Endothelial cell of umbilical vein (primary cell): ENCODE measurements at regions not wholly inside any gene's neighbourhood (a gene's known extent, or its start where the extent isn't known, plus 50 kb on each side); places are given as distances from the start of the nearest gene placed in this dataset.

ENCODE experiments used
- BruUV-seq: library from RNA; stranded (reverse); fragments of 400-500 nt; replicated peaks from 2 replicates; lab custom pipeline; 2021; lab: Mats Ljungman, UMichigan
- CTCF ChIA-PET: fragments of 300-600, 350-600 bp; sonication (Branson Sonifier 250); formaldehyde crosslinking; loops from one replicate; lab custom pipeline; 2021; ENCODE audit warnings: antibody characterized with exemption, inconsistent platforms; lab: Charles Lee
- POLR2A ChIA-PET: fragments of 300-600, 350-600 bp; sonication (Branson Sonifier 250); formaldehyde crosslinking; loops from one replicate; lab custom pipeline; 2021; ENCODE audit warnings: antibody characterized with exemption, inconsistent platforms; lab: Charles Lee
- DNase-seq: peaks from one replicate; pipeline ENCODE4 v3.0.0-alpha.2; 2011; ENCODE audit warnings: low read depth, low spot score
- FAIRE-seq: peaks from 2 replicates; lab custom pipeline; 2011; peaks lifted over from hg19 to GRCh38; lab: Jason Lieb, UNC
- H2AFZ ChIP-seq: 2 replicates; pipeline ENCODE4 v1.6.0; 2012; ENCODE audit warnings: low read depth, low read length, control low read depth, inconsistent platforms
- H3K27ac ChIP-seq: 2 replicates; pipeline ENCODE4 v1.5.1; 2011; ENCODE audit warnings: low read depth, mild to moderate bottlenecking, control low read depth, low read length, moderate library complexity; ENCODE audit not compliant: insufficient read depth
- H3K27me3 ChIP-seq, 2 experiments: 2 replicates each; pipeline versions ENCODE4 v1.6.0 to v1.6.1; 2011; ENCODE audit warnings: low read length in 2 of 2, mixed read lengths in 1 of 2; ENCODE audit not compliant: control insufficient read depth in 2 of 2, insufficient read depth in 2 of 2
- H3K36me3 ChIP-seq, 2 experiments: 2 replicates in 1 of 2; 3 replicates in 1 of 2; pipeline ENCODE4 v1.5.1; 2011; ENCODE audit warnings: low read length in 2 of 2, mild to moderate bottlenecking in 1 of 2, moderate library complexity in 1 of 2; ENCODE audit not compliant: control insufficient read depth in 2 of 2, insufficient read depth in 2 of 2; ENCODE audit errors: extremely low read depth in 1 of 2
- H3K4me1 ChIP-seq: 3 replicates; pipeline ENCODE4 v1.5.1; 2011; ENCODE audit warnings: mild to moderate bottlenecking, low read length; ENCODE audit not compliant: control insufficient read depth, insufficient read depth; ENCODE audit errors: extremely low read depth
- H3K4me2 ChIP-seq: 2 replicates; pipeline ENCODE4 v1.6.1; 2011; ENCODE audit warnings: low read length, control low read depth, mixed read lengths; ENCODE audit not compliant: insufficient read depth
- H3K4me3 ChIP-seq, 3 experiments: fragments of 200-600 bp in 1 of 3; sonication (generic), shearing (Covaris generic) in 1 of 3; replicated peaks in 1 of 3; 2 replicates each; pipeline ENCODE4 v1.5.1; 2011 to 2016; ENCODE audit warnings: control low read depth in 3 of 3, low read length in 3 of 3, mild to moderate bottlenecking in 2 of 3, inconsistent platforms in 1 of 3, low read depth in 1 of 3, moderate library complexity in 1 of 3; ENCODE audit not compliant: insufficient read depth in 1 of 3
- H3K79me2 ChIP-seq: 2 replicates; pipeline ENCODE4 v1.6.0; 2012; ENCODE audit warnings: low read length, inconsistent platforms; ENCODE audit not compliant: control insufficient read depth, insufficient read depth
- H3K9ac ChIP-seq: replicated peaks from 2 replicates; pipeline ENCODE3; 2011; ENCODE audit warnings: low read length, control low read depth; ENCODE audit not compliant: insufficient read depth; ENCODE audit errors: extremely low read depth
- H3K9me1 ChIP-seq: replicated peaks from 3 replicates; pipeline ENCODE4 v1.6.0; 2011; ENCODE audit warnings: mild to moderate bottlenecking, low read length; ENCODE audit not compliant: control insufficient read depth, insufficient read depth; ENCODE audit errors: extremely low read depth
- H3K9me3 ChIP-seq: replicated peaks from 2 replicates; pipeline ENCODE4 v1.5.1; 2012; ENCODE audit warnings: low read length, inconsistent platforms; ENCODE audit not compliant: control insufficient read depth, insufficient read depth
- H4K20me1 ChIP-seq: replicated peaks from 2 replicates; pipeline ENCODE3; 2011; ENCODE audit warnings: mild to moderate bottlenecking, low read length; ENCODE audit not compliant: control insufficient read depth, insufficient read depth; ENCODE audit errors: extremely low read depth
- EZH2 ChIP-seq: IDR thresholded peaks from 2 replicates; pipeline ENCODE4 v1.6.1; 2012; ENCODE audit warnings: borderline replicate concordance, low read depth, mild to moderate bottlenecking, moderate library complexity, low read length, inconsistent platforms; ENCODE audit not compliant: severe bottlenecking
- FOS ChIP-seq: IDR thresholded peaks from 2 replicates; pipeline ENCODE4 v1.6.1; 2011; ENCODE audit warnings: mild to moderate bottlenecking, low read length, moderate library complexity, borderline replicate concordance; ENCODE audit not compliant: insufficient read depth
- GATA2 ChIP-seq: IDR thresholded peaks from 2 replicates; pipeline ENCODE4 v1.7.0; 2011; ENCODE audit warnings: low read depth, mild to moderate bottlenecking, moderate library complexity, mixed read lengths, low read length; ENCODE audit not compliant: insufficient read length, insufficient read depth
- JUN ChIP-seq: IDR thresholded peaks from 2 replicates; pipeline ENCODE4 v1.6.1; 2011; ENCODE audit warnings: borderline replicate concordance, low read depth; ENCODE audit not compliant: insufficient read length, insufficient read depth
- MYC ChIP-seq: IDR thresholded peaks from one replicate; pipeline ENCODE4 v1.6.1; 2011; ENCODE audit warnings: mild to moderate bottlenecking, low read depth, low read length
- POLR2A ChIP-seq: IDR thresholded peaks from 2 replicates; pipeline ENCODE4 v1.6.1; 2012; ENCODE audit warnings: low read depth, mild to moderate bottlenecking, control low read depth, low read length
- POLR2AphosphoS5 ChIP-seq: IDR thresholded peaks from 2 replicates; pipeline ENCODE4 v1.6.1; 2012; ENCODE audit warnings: low read depth, mild to moderate bottlenecking, control low read depth, low read length, moderate library complexity; ENCODE audit not compliant: insufficient read depth
- dilution Hi-C: fragments of 300-500 bp; cut with MboI; formaldehyde crosslinking; loops from one replicate; pipeline ENCODE4 v1.15.0; 2019; ENCODE audit warnings: low sequenced_read_pairs; ENCODE audit not compliant: extremely low pct_ligation_motif_present
- intact Hi-C: fragments of 100-400 bp; cut with micrococcal nuclease; formaldehyde crosslinking; loops from one replicate; pipeline ENCODE4 v1.10.0; 2022
- TF ChIP-seq, protein P1 (sequence below), 2 donors: IDR thresholded peaks; 1 replicate in 1 of 2; 2 replicates in 1 of 2; pipeline ENCODE4 v1.5.1; 2011; ENCODE audit warnings: low read length in 2 of 2, mild to moderate bottlenecking in 2 of 2, moderate library complexity in 2 of 2, control low read depth in 1 of 2, inconsistent platforms in 1 of 2, low read depth in 1 of 2; ENCODE audit not compliant: insufficient read depth in 1 of 2; ENCODE audit errors: extremely low read depth in 1 of 2
- TF ChIP-seq, protein P2 (sequence below): IDR thresholded peaks from 2 replicates; pipeline ENCODE4 v1.6.1; 2011; ENCODE audit not compliant: insufficient read depth, insufficient read length

DNA sequence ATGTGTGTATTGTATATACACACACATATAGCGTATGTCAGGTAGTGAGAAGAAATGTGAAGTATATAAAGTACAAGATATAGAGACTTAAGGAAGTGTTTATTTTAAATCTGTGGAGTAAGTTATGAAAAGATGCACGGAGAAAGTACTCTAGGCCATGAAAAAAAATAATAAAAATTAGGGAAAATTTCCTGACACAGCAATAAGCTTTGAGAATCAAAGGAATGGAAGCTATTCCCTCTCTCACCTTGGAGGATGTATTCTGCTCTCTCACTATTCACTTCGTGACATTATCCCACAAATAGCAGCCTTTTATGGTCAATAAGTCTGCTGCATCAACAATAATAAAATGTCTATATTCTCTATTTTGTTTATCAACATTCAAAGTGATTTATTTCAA is 700.4 kb upstream of the RGS18 start:
- ChIA-PET CTCF (no interaction called here), POLR2A (interaction anchor here (0.7 kb wide), 1 partner anchor 56 kb away, joined by 3 read pairs; no protein-coding TSS in a partner anchor)
- TF ChIP-seq MYC (no peak), GATA2 (no peak), JUN (no peak), FOS (no peak), POLR2AphosphoS5 (no peak), EZH2 (no peak), POLR2A (no peak)
- TF ChIP-seq, protein P1, sequence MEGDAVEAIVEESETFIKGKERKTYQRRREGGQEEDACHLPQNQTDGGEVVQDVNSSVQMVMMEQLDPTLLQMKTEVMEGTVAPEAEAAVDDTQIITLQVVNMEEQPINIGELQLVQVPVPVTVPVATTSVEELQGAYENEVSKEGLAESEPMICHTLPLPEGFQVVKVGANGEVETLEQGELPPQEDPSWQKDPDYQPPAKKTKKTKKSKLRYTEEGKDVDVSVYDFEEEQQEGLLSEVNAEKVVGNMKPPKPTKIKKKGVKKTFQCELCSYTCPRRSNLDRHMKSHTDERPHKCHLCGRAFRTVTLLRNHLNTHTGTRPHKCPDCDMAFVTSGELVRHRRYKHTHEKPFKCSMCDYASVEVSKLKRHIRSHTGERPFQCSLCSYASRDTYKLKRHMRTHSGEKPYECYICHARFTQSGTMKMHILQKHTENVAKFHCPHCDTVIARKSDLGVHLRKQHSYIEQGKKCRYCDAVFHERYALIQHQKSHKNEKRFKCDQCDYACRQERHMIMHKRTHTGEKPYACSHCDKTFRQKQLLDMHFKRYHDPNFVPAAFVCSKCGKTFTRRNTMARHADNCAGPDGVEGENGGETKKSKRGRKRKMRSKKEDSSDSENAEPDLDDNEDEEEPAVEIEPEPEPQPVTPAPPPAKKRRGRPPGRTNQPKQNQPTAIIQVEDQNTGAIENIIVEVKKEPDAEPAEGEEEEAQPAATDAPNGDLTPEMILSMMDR (IDR thresholded peaks at IDR 0.05; ENCODE audit: extremely low read depth in 1 of 2, insufficient read depth in 1 of 2, low read depth in 1 of 2, low read length in 2 of 2) = no peak
- TF ChIP-seq, protein P2, sequence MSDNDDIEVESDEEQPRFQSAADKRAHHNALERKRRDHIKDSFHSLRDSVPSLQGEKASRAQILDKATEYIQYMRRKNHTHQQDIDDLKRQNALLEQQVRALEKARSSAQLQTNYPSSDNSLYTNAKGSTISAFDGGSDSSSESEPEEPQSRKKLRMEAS = no peak
- peaks cover 3% of the 10 kb centered on the region for H3K4me1 ChIP-seq
- DNase-seq (no peak), FAIRE-seq (no peak)
- H3K36me3 ChIP-seq = no peaks in the 10 kb centered on the region
- no peaks in the 10 kb centered on the region for H3K79me2 ChIP-seq
- H3K9me1 ChIP-seq = no peaks in the 10 kb centered on the region
- H3K9ac ChIP-seq = no peak overlapping the region
- H3K4me2 ChIP-seq = no peak overlapping the region
- no peak overlapping the region for H3K4me3 ChIP-seq
- no peaks in the 10 kb centered on the region for H3K27me3 ChIP-seq
- dilution Hi-C loops = no loop called here
- no peaks in the 10 kb centered on the region for H3K9me3 ChIP-seq
- no peak overlapping the region for H3K27ac ChIP-seq
- BruUV-seq = no TSS peak
- no peak overlapping the region for H2AFZ ChIP-seq
- intact Hi-C loops = no loop called here
- H4K20me1 ChIP-seq = no peaks in the 10 kb centered on the region
